ENCODE measurements at regions not wholly inside any gene's neighbourhood (a gene's known extent, or its start where the extent isn't known, plus 50 kb on each side); places are given as distances from the start of the nearest gene placed in this dataset.
"Not testable (repeated sequence)": the region's sequence is repeated elsewhere in the genome, so short reads cannot be mapped to it uniquely, and the experiment has no call there.

- Histone ChIP-seq H3K9me3 (ENCODE audit: control insufficient read depth in 5 of 5, low read length in 5 of 5) (no peaks in the 10 kb centered on the region), H3K9ac (ENCODE audit: low read length in 5 of 5) (no peak overlapping the region), H3K27ac (ENCODE audit: low read depth, low read length) (no peak overlapping the region), H3K27me3 (ENCODE audit: control insufficient read depth in 5 of 5, insufficient read depth in 4 of 5, low read length in 5 of 5) (no peaks in the 10 kb centered on the region), H3K36me3 (ENCODE audit: control insufficient read depth in 5 of 5, insufficient read depth in 5 of 5, low read length in 5 of 5) (no peaks in the 10 kb centered on the region), H3K4me3 (ENCODE audit: low read depth in 1 of 5, low read length in 5 of 5) (no peak overlapping the region), H3K4me1 (ENCODE audit: control insufficient read depth in 5 of 5, insufficient read depth in 5 of 5, low read length in 5 of 5) (no peaks in the 10 kb centered on the region)
Observed at GRCh38 chr6:94902974-94903628, 674.2 kb upstream of the MANEA start.

- Histone ChIP-seq H3K9me3 (ENCODE audit: control insufficient read depth in 5 of 5, low read length in 5 of 5) (no peaks in the 10 kb centered on the region), H3K27ac (ENCODE audit: low read depth, low read length) (no peak overlapping the region), H3K4me3 (ENCODE audit: low read depth in 1 of 5, low read length in 5 of 5) (no peak overlapping the region), H3K36me3 (ENCODE audit: control insufficient read depth in 5 of 5, insufficient read depth in 5 of 5, low read length in 5 of 5) (no peaks in the 10 kb centered on the region), H3K9ac (ENCODE audit: low read length in 5 of 5) (no peak overlapping the region), H3K4me1 (ENCODE audit: control insufficient read depth in 5 of 5, insufficient read depth in 5 of 5, low read length in 5 of 5) (no peaks in the 10 kb centered on the region), H3K27me3 (ENCODE audit: control insufficient read depth in 5 of 5, insufficient read depth in 4 of 5, low read length in 5 of 5) (no peaks in the 10 kb centered on the region)
Observed at GRCh38 chr6:94899191-94899590, 678.1 kb upstream of the MANEA start.

GRCh38 chr6:94894300-94894699 lies 683.0 kb upstream of the MANEA start:
- Histone ChIP-seq H3K4me3 (ENCODE audit: low read depth in 1 of 5, low read length in 5 of 5) (no peak overlapping the region), H3K36me3 (ENCODE audit: control insufficient read depth in 5 of 5, insufficient read depth in 5 of 5, low read length in 5 of 5) (no peaks in the 10 kb centered on the region), H3K27ac (ENCODE audit: low read depth, low read length) (no peak overlapping the region), H3K9ac (ENCODE audit: low read length in 5 of 5) (no peak overlapping the region), H3K27me3 (ENCODE audit: control insufficient read depth in 5 of 5, insufficient read depth in 4 of 5, low read length in 5 of 5) (no peaks in the 10 kb centered on the region), H3K9me3 (ENCODE audit: control insufficient read depth in 5 of 5, low read length in 5 of 5) (no peaks in the 10 kb centered on the region), H3K4me1 (ENCODE audit: control insufficient read depth in 5 of 5, insufficient read depth in 5 of 5, low read length in 5 of 5) (no peaks in the 10 kb centered on the region)

GRCh38 chr6:94893327-94893726 lies 684.0 kb upstream of the MANEA start:
- Histone ChIP-seq H3K4me1 (ENCODE audit: control insufficient read depth in 5 of 5, insufficient read depth in 5 of 5, low read length in 5 of 5) (no peaks in the 10 kb centered on the region), H3K27ac (ENCODE audit: low read depth, low read length) (no peak overlapping the region), H3K9ac (ENCODE audit: low read length in 5 of 5) (no peak overlapping the region), H3K4me3 (ENCODE audit: low read depth in 1 of 5, low read length in 5 of 5) (no peak overlapping the region), H3K9me3 (ENCODE audit: control insufficient read depth in 5 of 5, low read length in 5 of 5) (no peaks in the 10 kb centered on the region), H3K27me3 (ENCODE audit: control insufficient read depth in 5 of 5, insufficient read depth in 4 of 5, low read length in 5 of 5) (no peaks in the 10 kb centered on the region), H3K36me3 (ENCODE audit: control insufficient read depth in 5 of 5, insufficient read depth in 5 of 5, low read length in 5 of 5) (no peaks in the 10 kb centered on the region)

- not testable (repeated sequence) for H3K27me3 ChIP-seq (ENCODE audit: control insufficient read depth in 5 of 5, insufficient read depth in 4 of 5, low read length in 5 of 5); H3K4me1 ChIP-seq (ENCODE audit: control insufficient read depth in 5 of 5, insufficient read depth in 5 of 5, low read length in 5 of 5); H3K36me3 ChIP-seq (ENCODE audit: control insufficient read depth in 5 of 5, insufficient read depth in 5 of 5, low read length in 5 of 5)
Observed at GRCh38 chr6:94873819-94874218, 703.5 kb upstream of the MANEA start.

GRCh38 chr6:94862112-94862511 lies 715.2 kb upstream of the MANEA start:
- Histone ChIP-seq H3K4me1 (ENCODE audit: control insufficient read depth in 5 of 5, insufficient read depth in 5 of 5, low read length in 5 of 5) (no peaks in the 10 kb centered on the region), H3K9me3 (ENCODE audit: control insufficient read depth in 5 of 5, low read length in 5 of 5) (no peaks in the 10 kb centered on the region), H3K36me3 (ENCODE audit: control insufficient read depth in 5 of 5, insufficient read depth in 5 of 5, low read length in 5 of 5) (no peaks in the 10 kb centered on the region), H3K9ac (ENCODE audit: low read length in 5 of 5) (no peak overlapping the region), H3K27ac (ENCODE audit: low read depth, low read length) (no peak overlapping the region), H3K4me3 (ENCODE audit: low read depth in 1 of 5, low read length in 5 of 5) (no peak overlapping the region), H3K27me3 (ENCODE audit: control insufficient read depth in 5 of 5, insufficient read depth in 4 of 5, low read length in 5 of 5) (no peaks in the 10 kb centered on the region)

More at GRCh38 chr6:94873819-94874218, 703.5 kb upstream of the MANEA start:
- not testable (repeated sequence) for H3K9me3 ChIP-seq (ENCODE audit: control insufficient read depth in 5 of 5, low read length in 5 of 5); H3K27ac ChIP-seq (ENCODE audit: low read depth, low read length); H3K9ac ChIP-seq (ENCODE audit: low read length in 5 of 5); H3K4me3 ChIP-seq (ENCODE audit: low read depth in 1 of 5, low read length in 5 of 5)

- Histone ChIP-seq H3K4me3 (ENCODE audit: low read depth in 1 of 5, low read length in 5 of 5) (no peak overlapping the region), H3K9ac (ENCODE audit: low read length in 5 of 5) (no peak overlapping the region), H3K27ac (ENCODE audit: low read depth, low read length) (no peak overlapping the region)
Observed at GRCh38 chr6:94859924-94860323, 717.4 kb upstream of the MANEA start.

GRCh38 chr6:94856999-94857398 lies 720.3 kb upstream of the MANEA start:
- not testable (repeated sequence) for H3K9me3 ChIP-seq (ENCODE audit: control insufficient read depth in 5 of 5, low read length in 5 of 5); H3K9ac ChIP-seq (ENCODE audit: low read length in 5 of 5); H3K27ac ChIP-seq (ENCODE audit: low read depth, low read length); H3K36me3 ChIP-seq (ENCODE audit: control insufficient read depth in 5 of 5, insufficient read depth in 5 of 5, low read length in 5 of 5); H3K27me3 ChIP-seq (ENCODE audit: control insufficient read depth in 5 of 5, insufficient read depth in 4 of 5, low read length in 5 of 5); H3K4me3 ChIP-seq (ENCODE audit: low read depth in 1 of 5, low read length in 5 of 5); H3K4me1 ChIP-seq (ENCODE audit: control insufficient read depth in 5 of 5, insufficient read depth in 5 of 5, low read length in 5 of 5)

More at GRCh38 chr6:94859924-94860323, 717.4 kb upstream of the MANEA start:
- no peaks in the 10 kb centered on the region for H3K27me3 ChIP-seq (ENCODE audit: control insufficient read depth in 5 of 5, insufficient read depth in 4 of 5, low read length in 5 of 5)
- no peaks in the 10 kb centered on the region for H3K9me3 ChIP-seq (ENCODE audit: control insufficient read depth in 5 of 5, low read length in 5 of 5)
- no peaks in the 10 kb centered on the region for H3K36me3 ChIP-seq (ENCODE audit: control insufficient read depth in 5 of 5, insufficient read depth in 5 of 5, low read length in 5 of 5)
- no peaks in the 10 kb centered on the region for H3K4me1 ChIP-seq (ENCODE audit: control insufficient read depth in 5 of 5, insufficient read depth in 5 of 5, low read length in 5 of 5)

- not testable (repeated sequence) for H3K9ac ChIP-seq (ENCODE audit: low read length in 5 of 5); H3K36me3 ChIP-seq (ENCODE audit: control insufficient read depth in 5 of 5, insufficient read depth in 5 of 5, low read length in 5 of 5); H3K27ac ChIP-seq (ENCODE audit: low read depth, low read length); H3K9me3 ChIP-seq (ENCODE audit: control insufficient read depth in 5 of 5, low read length in 5 of 5); H3K27me3 ChIP-seq (ENCODE audit: control insufficient read depth in 5 of 5, insufficient read depth in 4 of 5, low read length in 5 of 5); H3K4me1 ChIP-seq (ENCODE audit: control insufficient read depth in 5 of 5, insufficient read depth in 5 of 5, low read length in 5 of 5); H3K4me3 ChIP-seq (ENCODE audit: low read depth in 1 of 5, low read length in 5 of 5)
Observed at GRCh38 chr6:94851329-94851728, 726.0 kb upstream of the MANEA start.

GRCh38 chr6:94845742-94846141 lies 731.6 kb upstream of the MANEA start:
- no peaks in the 10 kb centered on the region for H3K9me3 ChIP-seq (ENCODE audit: control insufficient read depth in 5 of 5, low read length in 5 of 5)
- no peaks in the 10 kb centered on the region for H3K27me3 ChIP-seq (ENCODE audit: control insufficient read depth in 5 of 5, insufficient read depth in 4 of 5, low read length in 5 of 5)
- no peak overlapping the region for H3K27ac ChIP-seq (ENCODE audit: low read depth, low read length)
- H3K4me1 ChIP-seq (ENCODE audit: control insufficient read depth in 5 of 5, insufficient read depth in 5 of 5, low read length in 5 of 5), result no peaks in the 10 kb centered on the region
- no peak overlapping the region for H3K4me3 ChIP-seq (ENCODE audit: low read depth in 1 of 5, low read length in 5 of 5)
- H3K36me3 ChIP-seq (ENCODE audit: control insufficient read depth in 5 of 5, insufficient read depth in 5 of 5, low read length in 5 of 5), result no peaks in the 10 kb centered on the region
- no peak overlapping the region for H3K9ac ChIP-seq (ENCODE audit: low read length in 5 of 5)

GRCh38 chr6:94835264-94835663 lies 742.1 kb upstream of the MANEA start:
- Histone ChIP-seq H3K9me3 (ENCODE audit: control insufficient read depth in 5 of 5, low read length in 5 of 5) (no peaks in the 10 kb centered on the region), H3K4me3 (ENCODE audit: low read depth in 1 of 5, low read length in 5 of 5) (no peak overlapping the region), H3K36me3 (ENCODE audit: control insufficient read depth in 5 of 5, insufficient read depth in 5 of 5, low read length in 5 of 5) (no peaks in the 10 kb centered on the region), H3K27ac (ENCODE audit: low read depth, low read length) (no peak overlapping the region), H3K4me1 (ENCODE audit: control insufficient read depth in 5 of 5, insufficient read depth in 5 of 5, low read length in 5 of 5) (no peaks in the 10 kb centered on the region), H3K9ac (ENCODE audit: low read length in 5 of 5) (no peak overlapping the region), H3K27me3 (ENCODE audit: control insufficient read depth in 5 of 5, insufficient read depth in 4 of 5, low read length in 5 of 5) (no peaks in the 10 kb centered on the region)
